ENCODE measurements at regions not wholly inside any gene's neighbourhood (a gene's known extent, or its start where the extent isn't known, plus 50 kb on each side); places are given as distances from the start of the nearest gene placed in this dataset.
"Not testable (repeated sequence)": the region's sequence is repeated elsewhere in the genome, so short reads cannot be mapped to it uniquely, and the experiment has no call there.

DNA sequence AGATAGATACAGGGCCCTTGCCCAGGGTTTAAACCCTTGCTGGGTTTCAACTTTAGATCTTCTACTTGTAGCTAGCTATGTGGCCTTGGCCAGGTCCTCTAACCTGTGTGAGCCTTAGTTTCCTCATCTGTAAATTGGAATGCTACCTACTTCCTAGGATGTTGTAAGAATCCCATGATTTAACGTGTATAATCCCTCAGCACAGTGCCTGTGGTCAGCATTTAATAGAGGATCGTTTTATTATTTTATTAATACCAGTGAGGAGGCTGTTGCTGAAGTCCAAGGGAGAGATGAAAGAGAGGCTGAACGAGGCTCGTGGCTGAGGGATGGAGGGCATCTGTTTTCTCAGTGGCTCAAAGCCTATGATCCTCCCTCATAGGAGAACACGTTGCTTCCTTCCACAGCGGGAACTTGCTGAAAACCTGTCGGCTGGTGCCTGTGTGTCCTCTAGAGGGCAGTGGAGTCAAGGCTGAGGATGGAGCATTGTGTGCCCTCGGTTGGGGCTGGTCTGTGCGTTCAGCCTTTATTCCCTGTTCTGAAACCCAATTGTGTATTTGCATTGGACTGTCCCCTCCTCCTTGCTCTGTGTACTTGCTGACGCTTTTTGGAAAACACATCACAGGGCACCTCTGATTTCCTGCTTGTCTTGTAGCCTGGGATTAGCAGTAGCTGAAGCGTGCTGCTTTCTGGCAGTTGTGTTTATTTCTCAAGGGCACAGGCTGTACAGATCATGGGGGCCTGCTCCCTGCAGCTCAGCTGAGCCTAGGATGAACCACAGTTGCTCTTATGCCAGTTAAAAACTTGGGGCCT lies 104.3 kb downstream of the PROP1 start:
- not testable (repeated sequence) for H3K9me3 ChIP-seq (replicated peaks); H3K27ac ChIP-seq; H3K36me3 ChIP-seq; H3K4me3 ChIP-seq; H3K27me3 ChIP-seq; H3K4me1 ChIP-seq
- DNase-seq: peak in 1 of 2 experiments; percentile 57

DNA sequence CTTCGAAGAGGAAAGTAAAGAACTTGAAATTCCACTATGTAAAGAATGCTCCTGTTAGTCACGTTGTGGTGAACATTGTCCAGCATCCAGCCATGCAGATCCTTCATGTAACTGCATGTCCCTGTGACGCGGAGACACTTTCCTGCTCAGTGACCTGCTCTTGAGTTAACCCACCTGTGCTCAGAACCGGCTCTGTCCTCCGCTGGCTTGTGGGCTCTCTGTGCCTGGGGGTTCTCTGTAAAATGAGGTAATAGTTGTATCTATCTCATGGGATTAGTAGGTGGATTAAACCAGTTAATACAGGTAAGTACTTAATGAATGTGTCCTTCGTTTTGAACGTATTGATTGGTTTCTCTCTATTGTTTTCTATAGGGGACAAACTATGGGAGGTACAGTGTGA lies 100.6 kb upstream of the FAM153A start:
- not testable (repeated sequence) for H3K36me3 ChIP-seq; H3K27me3 ChIP-seq; H3K27ac ChIP-seq; H3K9me3 ChIP-seq (replicated peaks); H3K4me1 ChIP-seq; DNase-seq; H3K4me3 ChIP-seq

DNA sequence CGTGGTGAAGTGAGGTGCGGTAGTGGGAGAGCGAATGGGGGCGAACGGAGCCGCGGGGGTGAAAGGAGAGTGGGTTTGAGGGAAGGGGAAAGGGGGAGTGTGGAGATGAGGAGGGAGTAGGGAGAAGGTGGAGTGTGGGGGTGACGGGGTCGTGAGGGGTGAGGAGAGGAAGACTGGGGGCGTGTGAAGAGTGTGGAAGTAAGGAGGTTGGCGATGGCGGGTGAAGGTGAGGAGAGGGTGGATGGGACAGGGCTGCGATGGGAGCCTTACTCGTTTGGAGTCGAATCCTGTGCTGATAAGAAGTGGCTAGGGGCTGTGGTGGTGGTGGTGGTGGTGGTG lies 93.2 kb upstream of the FAM153A start:
- H3K36me3 ChIP-seq; H3K27ac ChIP-seq; H3K27me3 ChIP-seq; H3K9me3 ChIP-seq (replicated peaks); H3K4me1 ChIP-seq; H3K4me3 ChIP-seq: not testable (repeated sequence)
- DNase-seq: peak in 1 of 2 experiments; percentile 7

DNA sequence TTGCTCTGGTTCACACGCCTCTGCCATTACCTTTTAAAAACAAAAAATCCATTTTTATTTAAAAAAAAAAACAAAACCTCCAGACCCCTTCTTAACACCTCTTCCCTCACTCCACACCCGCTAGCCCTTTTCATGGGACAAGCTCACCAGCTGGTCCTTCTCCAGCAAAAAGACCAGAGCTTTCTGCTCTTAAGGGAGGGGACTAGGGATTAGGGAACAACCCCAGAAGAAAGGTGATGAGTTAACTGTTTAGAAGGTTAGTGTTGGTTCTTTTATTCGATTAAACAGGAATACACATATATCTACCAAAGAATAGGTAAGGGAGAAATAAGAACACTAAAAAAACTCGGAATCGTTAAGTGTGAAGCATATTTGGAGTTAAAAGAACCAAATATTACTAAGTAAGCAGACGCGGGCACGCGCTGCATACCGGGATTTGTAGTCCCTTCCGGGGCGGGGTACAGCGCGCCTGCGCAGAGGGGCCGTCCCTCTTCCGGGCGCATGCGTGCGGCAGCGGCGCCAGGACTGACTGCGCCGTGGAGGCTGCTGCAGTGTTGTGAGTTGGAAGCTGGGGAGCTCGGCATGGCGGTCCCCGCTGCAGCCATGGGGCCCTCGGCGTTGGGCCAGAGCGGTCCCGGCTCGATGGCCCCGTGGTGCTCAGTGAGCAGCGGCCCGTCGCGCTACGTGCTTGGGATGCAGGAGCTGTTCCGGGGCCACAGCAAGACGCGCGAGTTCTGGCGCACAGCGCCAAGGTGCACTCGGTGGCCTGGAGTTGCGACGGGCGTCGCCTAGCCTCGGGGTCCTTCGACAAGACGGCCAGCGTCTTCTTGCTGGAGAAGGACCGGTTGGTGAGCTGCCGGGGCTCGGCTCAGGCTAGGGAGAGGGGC lies 92.6 kb upstream of the FAM153A start:
- H3K36me3 ChIP-seq; H3K4me1 ChIP-seq; H3K27me3 ChIP-seq; DNase-seq; H3K27ac ChIP-seq; H3K4me3 ChIP-seq; H3K9me3 ChIP-seq (replicated peaks): not testable (repeated sequence)

DNA sequence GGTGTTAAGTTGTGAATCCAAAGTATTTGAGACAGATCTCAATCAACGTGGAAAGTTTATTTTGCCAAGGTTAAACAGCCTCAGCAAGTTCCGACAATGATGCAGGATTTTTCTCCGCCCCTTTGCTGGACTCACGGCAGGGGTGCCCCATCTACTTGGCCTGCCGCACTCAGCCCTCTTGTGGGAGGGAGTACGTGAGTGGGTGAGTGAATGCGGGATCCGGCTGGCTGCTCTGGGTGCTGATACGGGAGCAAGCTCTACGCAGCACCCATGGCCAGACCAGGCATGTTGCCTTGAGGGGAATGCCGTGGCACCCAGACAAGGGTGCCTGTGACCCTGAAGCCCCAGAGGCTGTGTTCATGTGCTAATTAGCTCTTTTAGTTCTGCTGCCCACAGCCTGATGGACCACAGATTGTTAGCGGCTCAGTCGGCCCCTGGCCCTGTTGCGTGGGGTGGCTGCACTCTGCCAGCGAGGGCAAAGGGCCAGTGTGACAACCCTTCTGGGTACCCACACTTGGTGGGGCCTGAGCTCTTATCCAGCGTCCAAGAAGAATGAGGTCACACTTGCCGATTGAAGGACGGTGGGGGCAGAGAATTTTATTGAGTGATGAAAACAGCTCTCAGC lies 81.2 kb upstream of the FAM153A start:
- DNase-seq; H3K4me1 ChIP-seq; H3K9me3 ChIP-seq (replicated peaks); H3K4me3 ChIP-seq; H3K27me3 ChIP-seq; H3K27ac ChIP-seq; H3K36me3 ChIP-seq: not testable (repeated sequence)

DNA sequence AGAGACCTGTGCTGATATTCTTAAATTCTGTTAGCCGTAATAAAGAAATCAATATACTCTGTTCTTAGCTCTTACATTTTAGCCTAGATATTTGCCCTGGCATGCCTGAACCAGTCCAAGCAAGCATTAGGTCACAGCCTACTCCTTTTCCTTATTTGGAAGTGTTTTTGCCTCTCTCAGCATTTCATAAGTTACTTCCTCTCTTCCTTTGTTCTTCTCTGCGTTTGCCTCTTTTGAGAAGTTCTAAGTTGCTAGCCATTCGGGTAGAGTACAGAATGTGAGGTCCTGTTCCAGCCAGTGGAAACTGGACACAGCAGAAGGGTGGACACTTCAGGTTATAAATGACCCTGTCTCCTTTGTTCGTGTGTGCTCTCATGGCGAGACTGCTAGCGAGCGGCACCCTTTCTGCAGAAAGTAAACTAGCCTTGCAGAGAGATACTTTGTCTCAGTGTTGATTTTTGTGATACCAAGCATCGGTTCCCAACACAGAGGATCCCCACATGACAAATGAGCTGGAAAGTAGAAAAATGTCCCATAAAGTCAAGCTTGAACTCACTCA lies 75.0 kb upstream of the FAM153A start:
- not testable (repeated sequence) for H3K4me3 ChIP-seq; DNase-seq; H3K36me3 ChIP-seq; H3K27ac ChIP-seq; H3K9me3 ChIP-seq (replicated peaks); H3K27me3 ChIP-seq; H3K4me1 ChIP-seq

DNA sequence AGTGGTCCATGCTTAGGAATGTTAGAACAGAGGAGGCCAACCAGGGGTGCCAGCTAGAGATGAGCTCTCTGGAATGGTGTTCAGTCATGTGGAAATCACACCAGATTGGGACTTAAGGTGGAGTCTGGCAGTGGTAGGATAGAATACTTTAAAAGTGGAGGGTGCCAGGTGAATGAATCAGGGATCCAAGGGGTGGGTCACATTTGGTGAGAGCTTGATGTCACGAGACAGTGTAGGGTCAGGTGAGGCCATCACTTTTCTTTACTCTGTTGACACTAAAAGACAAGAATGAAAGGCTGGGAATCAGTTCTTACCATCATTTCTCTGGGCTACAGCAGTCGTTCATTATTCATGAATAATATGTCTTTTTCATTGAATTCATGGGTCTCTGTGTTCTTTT lies 73.8 kb upstream of the FAM153A start:
- H3K4me1 ChIP-seq; H3K9me3 ChIP-seq (replicated peaks); H3K27ac ChIP-seq; H3K27me3 ChIP-seq; DNase-seq; H3K36me3 ChIP-seq; H3K4me3 ChIP-seq: not testable (repeated sequence)

DNA sequence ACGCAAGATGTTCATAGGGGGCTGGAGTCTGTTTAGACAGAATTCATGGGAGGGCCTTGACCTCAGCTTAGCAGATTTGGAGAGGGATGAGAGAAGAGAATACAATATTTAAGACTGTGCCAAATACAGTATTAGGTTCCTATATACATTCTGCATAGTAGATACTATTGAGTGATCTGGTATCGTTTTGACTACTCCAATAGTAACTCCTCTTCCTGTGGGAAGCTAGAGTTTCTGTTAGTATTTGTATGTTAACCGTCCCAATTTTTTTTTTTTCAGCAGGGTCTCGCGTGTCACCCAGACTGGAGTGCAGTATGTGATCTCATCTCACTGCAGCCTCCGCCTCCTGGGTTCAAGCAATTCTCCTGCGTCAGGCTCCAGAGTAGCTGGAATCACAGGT lies 65.2 kb upstream of the FAM153A start:
- H3K4me3 ChIP-seq; H3K27ac ChIP-seq; H3K4me1 ChIP-seq; H3K36me3 ChIP-seq; DNase-seq; H3K27me3 ChIP-seq; H3K9me3 ChIP-seq (replicated peaks): not testable (repeated sequence)

DNA sequence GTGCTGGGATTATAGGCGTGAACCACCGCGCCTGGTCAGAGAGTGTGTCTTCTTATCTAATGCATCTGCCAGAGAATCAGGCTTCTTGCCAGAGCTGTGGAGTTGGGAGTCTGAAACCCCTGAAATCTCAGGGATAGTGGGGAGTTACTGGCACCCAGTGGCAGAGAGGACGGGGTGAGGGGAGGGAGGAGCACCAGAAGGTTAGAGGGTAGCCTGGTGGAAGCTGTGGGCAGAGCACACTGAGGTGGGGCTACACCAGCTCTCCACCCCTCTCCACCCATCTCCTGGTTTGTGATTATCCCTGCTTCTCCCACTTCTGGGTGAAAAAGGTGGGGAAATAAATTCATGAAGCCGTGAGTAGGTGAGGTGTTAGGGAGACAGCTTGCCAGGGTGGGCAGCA lies 63.9 kb upstream of the FAM153A start:
- H3K27ac ChIP-seq; H3K9me3 ChIP-seq (replicated peaks); H3K36me3 ChIP-seq; H3K4me1 ChIP-seq; H3K27me3 ChIP-seq; H3K4me3 ChIP-seq: not testable (repeated sequence)
- peak; percentile 24 to 34 for DNase-seq

DNA sequence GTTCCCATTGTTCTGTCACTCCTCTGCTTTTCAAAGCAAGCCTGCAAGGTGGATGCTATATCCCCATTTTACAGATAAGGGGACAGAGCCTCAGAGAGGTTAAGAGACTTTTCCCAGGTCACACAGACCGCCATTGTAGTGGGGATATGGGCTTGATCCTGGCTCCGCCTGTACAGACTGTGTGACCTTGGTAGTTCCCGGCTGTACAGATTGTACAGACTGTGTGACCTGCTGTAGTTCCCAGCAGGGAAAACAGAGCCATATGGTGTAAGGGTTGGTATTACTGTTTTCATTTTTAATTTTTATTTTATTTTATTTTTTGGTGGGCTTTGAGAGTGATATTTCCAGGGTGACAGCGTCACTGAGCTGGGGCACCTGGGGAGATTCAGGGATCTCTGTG lies 63.2 kb upstream of the FAM153A start:
- H3K4me1 ChIP-seq; H3K9me3 ChIP-seq (replicated peaks); H3K27ac ChIP-seq; DNase-seq; H3K36me3 ChIP-seq; H3K4me3 ChIP-seq; H3K27me3 ChIP-seq: not testable (repeated sequence)

DNA sequence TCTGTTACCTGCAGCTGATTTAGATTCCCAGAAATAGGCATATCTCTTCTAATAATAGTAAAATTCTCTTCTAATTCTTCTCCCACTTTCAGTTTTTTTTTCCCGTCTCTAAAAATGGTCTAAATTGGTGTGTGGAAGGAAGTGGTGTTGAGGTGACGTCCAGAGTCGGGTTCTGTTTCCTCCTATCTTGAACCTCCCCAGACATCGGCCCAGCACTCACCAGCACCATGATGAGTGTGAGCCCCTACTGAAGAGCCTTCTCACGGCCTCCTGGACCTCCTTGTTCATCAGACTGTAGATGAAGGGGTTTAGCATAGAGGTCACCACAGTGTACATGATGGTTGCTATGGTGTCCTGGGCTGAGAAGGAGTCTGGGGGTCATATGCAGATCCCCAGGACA lies 53.5 kb upstream of the FAM153A start:
- H3K4me3 ChIP-seq; H3K36me3 ChIP-seq; DNase-seq; H3K9me3 ChIP-seq (replicated peaks); H3K27ac ChIP-seq; H3K27me3 ChIP-seq; H3K4me1 ChIP-seq: not testable (repeated sequence)
